ENCODE measurements at regions not wholly inside any gene's neighbourhood (a gene's known extent, or its start where the extent isn't known, plus 50 kb on each side); places are given as distances from the start of the nearest gene placed in this dataset.
"Not testable (repeated sequence)": the region's sequence is repeated elsewhere in the genome, so short reads cannot be mapped to it uniquely, and the experiment has no call there.

DNA sequence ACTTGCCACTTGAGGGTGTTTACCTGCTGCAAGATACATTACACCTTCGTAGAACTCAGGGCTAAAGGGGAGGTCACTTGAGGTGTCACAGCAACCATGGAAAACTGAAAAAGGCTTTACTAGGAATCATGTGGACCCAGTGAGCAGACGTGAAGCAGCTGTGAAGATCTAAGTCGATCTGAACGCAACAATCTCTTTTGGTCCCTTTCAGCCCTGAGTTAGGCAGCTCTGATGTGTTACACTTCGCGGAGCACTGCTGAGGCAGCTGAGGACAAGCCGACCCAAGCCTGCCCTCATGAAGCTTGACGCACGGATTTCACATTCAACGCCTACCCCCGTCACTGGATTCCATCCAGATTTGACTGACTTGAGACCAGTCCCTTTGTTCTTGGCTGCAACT, 75.8 kb upstream of the NPAS2 start:
- no peak for DNase-seq

DNA sequence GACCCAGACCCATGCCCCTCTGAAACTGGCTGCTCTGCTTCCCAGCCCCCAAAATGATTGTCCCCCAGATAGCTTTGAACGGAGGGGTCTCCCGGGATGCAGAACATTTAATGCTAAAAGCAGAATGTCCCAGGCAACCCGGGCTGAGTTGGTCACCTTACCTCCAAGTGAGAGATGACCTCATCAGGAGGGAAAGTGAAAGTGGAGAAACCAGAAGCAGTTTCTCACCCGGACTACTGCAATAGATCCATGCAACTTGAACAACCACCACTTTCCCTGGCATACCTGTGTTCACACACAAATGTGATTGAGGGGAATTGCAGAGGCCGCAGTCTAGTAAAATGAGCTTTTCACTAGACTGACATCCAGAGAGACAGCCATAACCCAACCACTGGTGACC, 75.3 kb upstream of the NPAS2 start:
- no peak for DNase-seq

GRCh38 chr2:100745604-100746003, 74.3 kb upstream of the NPAS2 start:
- no peak for DNase-seq

DNA sequence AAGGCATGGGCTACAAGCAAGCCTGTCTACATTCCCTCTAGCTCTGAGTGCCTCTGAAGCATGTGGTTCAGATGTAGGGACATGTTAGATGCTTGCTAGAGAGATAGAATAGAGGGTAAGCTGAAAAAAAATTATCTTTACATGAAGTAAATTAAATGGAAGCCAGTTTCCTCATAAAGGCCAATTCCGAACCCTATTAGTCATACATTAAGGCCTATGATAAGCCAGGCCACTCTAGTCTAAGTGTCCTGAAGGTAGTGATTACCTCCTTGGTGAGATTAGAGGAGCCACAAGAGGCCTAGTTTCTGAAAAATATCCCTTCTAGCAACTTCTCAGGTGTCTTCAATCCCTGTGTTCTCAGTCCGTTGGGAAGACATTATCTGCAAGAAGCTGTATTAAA, 72.4 kb upstream of the NPAS2 start:
- DNase-seq: no peak

DNA sequence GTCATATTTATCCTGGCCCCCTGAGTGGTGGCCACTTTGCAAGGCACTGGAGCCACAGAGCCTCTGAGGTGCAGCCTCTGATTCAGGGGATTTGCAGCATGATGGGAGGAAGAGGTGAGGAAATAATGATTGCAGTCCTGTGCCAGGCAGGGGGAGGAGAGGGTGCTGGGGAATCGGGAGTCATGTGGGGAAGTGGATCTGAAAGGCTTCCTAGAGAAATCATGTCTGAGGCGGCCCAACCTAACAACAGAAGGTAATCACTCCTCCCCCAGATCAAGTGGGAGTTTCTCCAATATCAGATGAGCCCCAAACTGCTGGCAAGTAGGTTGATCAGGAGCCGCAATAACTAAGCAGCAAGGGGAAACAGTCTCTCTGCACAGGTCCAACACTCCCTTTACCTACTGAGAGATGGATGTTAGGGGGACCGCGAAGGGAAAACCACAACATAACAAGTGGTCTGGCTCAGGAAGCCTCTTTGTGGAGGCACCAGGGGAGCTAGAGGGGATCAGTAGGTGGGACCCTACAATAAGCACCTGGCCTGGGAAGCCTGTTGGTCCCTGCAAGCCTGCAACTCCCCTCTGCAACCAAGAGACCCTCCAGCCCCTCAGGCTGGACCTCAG, 71.8 kb upstream of the NPAS2 start:
- no peak for DNase-seq

GRCh38 chr2:100748673-100749072, 71.3 kb upstream of the NPAS2 start:
- DNase-seq: no peak

DNA sequence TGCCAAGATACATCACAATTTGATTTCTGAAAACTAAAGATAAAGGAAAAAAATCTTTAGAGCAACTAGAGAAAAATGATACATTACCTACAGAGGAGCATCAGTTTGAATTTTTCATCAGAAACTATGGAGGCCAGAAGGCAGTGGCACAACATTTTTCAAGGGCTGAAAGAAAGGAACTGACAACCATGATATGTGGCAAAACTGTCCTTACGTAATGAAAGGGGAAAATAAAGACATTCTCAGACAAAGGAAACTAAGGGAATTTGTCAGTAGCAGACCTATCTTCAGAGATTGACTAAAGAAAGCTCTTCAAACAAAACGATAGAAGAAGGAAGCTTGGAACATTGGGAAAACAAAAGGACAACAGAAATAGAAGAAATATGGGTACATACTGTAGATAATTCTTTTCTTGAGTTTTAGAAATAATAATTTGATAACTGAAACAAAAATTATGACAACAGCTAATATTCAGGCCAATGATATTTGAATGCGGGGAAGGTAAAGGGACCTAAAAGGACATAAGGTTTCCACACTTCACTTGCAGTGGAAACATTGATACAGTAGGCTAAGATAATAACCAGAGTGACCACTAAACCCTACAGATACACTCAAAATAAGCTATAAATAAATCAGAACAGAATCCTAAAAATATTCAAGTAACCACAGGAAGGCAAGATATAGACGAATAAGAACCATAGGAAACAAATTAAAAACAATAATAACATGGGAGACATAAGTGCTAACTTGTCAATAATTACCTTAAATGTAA, 70.0 kb upstream of the NPAS2 start:
- DNase-seq: no peak

GRCh38 chr2:100751871-100752625, 67.9 kb upstream of the NPAS2 start:
- DNase-seq: not testable (repeated sequence)

- DNase-seq: no peak
Observed at GRCh38 chr2:100752628-100753333, 67.2 kb upstream of the NPAS2 start.

DNA sequence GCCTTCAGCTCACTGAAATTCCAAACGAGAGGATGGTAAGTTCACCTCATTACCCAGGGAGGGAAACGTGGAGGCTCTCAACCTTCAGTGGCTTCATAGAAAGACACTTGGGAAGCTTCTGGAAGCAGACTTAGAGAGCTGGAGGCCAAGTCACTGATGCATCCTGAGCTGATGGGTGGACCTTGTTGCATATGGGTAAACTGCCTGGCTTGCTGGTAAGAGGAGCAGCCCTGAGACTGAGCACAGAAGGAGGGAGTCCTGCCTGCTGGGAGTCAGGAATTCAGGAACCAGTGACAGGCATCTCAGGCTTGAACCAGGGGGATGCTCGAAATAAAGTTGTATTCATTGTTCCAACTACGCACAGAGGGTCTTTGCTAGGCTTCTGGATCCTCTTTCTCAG, 66.5 kb upstream of the NPAS2 start:
- DNase-seq: no peak

DNA sequence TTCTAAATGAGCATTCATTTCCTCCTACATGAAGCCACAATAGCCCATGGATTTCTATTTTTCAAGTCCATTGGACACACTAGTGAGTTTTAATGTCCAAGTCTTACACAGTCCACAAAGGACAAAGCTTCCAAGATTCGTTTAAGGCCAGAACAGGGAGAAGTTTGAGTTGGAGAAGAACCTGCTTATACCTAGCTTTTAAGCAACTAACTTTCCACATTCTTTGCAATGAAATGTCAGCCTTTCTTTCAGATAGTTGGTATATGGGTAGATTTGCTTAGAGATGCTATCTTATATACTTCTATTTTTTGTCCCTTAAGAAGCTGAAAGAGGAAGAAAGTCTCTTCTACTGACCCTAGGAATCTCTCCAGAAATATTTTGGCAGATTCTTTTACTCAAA, 66.1 kb upstream of the NPAS2 start:
- DNase-seq: no peak

DNA sequence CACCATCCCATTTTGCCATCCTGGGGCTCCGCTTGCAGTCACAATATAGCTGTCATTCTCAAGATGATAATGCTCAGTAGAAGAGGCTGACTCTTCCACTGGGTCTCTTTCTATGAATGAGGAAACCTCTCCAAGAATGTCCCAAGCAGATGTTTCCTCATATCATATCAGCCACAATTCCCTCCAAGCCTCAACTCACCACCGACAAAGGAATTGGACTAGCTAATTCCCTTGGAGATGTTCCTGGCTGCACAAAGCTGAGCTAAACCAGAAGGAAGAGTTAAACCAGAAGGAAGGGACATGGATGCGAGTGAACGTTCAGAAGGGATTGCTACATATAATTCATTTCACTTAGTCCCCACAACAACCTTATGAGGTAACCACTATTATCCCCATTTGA, 65.0 kb upstream of the NPAS2 start:
- DNase-seq: no peak

- DNase-seq: no peak
Observed at GRCh38 chr2:100755441-100755840, 64.5 kb upstream of the NPAS2 start.

GRCh38 chr2:100756704-100757103, 63.2 kb upstream of the NPAS2 start:
- DNase-seq: no peak

GRCh38 chr2:100757621-100758394, 62.1 kb upstream of the NPAS2 start:
- no peak for DNase-seq

DNA sequence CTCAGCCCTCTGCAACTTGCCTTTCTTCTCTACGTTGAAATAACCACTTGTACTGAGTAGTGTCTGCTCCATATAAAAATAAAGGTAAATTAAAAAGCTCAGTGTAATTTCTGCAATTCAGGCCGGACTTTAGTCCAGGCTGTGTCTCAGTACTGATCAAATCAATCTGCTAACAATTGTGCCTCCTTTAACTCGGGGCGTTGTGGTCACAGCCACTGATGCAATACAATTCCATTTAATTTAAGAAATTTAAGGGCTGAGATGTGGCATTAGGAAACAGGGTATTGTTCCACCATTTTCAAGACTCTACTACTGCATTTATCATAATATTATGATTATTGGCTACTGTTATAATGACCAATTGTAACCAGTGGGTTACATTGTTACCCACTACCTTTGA, 60.0 kb upstream of the NPAS2 start:
- DNase-seq: no peak

DNA sequence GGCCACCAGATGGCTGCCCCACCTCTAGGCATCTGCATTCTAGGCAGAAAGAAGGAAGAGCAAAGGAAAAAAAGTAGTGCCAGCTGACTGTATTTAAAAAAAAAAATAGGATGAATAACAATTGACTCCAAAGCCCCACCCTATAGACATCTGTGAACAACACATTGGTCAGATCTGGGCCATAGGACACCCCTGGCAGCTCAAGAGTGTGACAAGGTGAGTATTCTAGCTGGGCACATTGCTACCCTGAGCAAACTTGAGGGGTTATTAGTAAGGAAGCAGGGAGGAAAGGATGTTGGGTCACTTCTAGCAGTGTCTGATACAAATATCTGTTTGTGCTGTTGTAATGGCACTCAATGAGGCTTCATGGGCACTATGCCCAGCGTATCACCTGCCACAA, 58.6 kb upstream of the NPAS2 start:
- no peak for DNase-seq

DNA sequence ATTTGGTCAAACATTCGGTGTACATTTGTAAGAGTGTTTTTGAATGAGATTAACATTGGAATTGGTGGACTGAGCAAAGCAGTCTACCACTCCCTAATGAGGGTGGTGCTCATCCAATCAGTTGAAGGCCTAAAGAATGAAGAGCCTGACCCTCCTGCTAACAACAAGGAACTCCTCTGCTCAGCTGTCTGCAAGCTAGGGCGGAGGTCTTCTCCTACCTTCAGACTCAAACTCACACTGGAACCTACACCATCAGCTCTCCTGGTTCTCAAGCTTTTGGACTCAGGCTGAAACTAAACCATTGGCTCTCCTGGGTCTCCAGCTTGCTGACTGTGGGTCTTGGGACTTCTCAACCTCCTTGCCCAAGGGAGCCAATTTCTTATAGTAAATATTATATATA, 55.5 kb upstream of the NPAS2 start:
- no peak for DNase-seq

GRCh38 chr2:100765481-100765880, 54.5 kb upstream of the NPAS2 start:
- DNase-seq: no peak

- no peak for DNase-seq
Observed at GRCh38 chr2:100766256-100766655, 53.7 kb upstream of the NPAS2 start.

- DNase-seq: no peak
Observed at GRCh38 chr2:100766806-100767205, 53.1 kb upstream of the NPAS2 start.

- DNase-seq: no peak
Observed at GRCh38 chr2:100767224-100767653, 52.7 kb upstream of the NPAS2 start.
